Peyer's patch (tissue), 4 donors: ENCODE measurements at regions not wholly inside any gene's neighbourhood (a gene's known extent, or its start where the extent isn't known, plus 50 kb on each side); places are given as distances from the start of the nearest gene placed in this dataset.

Experiments used
- POLR2A ChIP-seq, 2 donors: fragments of 450-650 bp; IDR thresholded peaks; one replicate each; pipeline ENCODE4 v1.5.1; 2017; ENCODE audit warnings: antibody characterized with exemption in 2 of 2, mild to moderate bottlenecking in 2 of 2, moderate library complexity in 2 of 2
- TF ChIP-seq, protein P1 (sequence below), 6 experiments: fragments of 450-650 bp in 4 of 6; fragments of 200-600 bp in 2 of 6; sonication (generic) in 1 of 6; IDR thresholded peaks; one replicate each; pipeline ENCODE4 v1.5.1; 2017 to 2019; ENCODE audit warnings: antibody characterized with exemption in 6 of 6, mild to moderate bottlenecking in 3 of 6, moderate library complexity in 1 of 6

DNA sequence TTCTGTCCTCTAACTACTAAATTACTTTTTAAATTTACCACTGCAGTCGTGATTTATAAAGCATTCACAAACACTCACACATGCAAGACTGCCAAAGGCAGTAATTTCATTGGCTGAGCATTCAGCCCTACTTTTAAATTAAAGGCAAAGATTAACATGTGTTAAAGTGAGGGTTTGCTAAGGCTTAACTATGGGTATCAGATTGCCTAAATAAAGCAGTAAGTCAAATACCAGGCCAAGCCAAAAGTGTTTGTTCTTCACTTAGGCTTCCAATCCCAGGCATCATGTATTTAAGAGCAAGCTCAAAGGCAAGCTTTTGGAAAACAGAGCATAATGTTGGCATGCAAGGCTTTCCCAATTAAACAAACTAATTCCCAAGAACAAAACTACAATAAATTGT is 187.3 kb downstream of the SUCNR1 start:
- TF ChIP-seq, protein P1, sequence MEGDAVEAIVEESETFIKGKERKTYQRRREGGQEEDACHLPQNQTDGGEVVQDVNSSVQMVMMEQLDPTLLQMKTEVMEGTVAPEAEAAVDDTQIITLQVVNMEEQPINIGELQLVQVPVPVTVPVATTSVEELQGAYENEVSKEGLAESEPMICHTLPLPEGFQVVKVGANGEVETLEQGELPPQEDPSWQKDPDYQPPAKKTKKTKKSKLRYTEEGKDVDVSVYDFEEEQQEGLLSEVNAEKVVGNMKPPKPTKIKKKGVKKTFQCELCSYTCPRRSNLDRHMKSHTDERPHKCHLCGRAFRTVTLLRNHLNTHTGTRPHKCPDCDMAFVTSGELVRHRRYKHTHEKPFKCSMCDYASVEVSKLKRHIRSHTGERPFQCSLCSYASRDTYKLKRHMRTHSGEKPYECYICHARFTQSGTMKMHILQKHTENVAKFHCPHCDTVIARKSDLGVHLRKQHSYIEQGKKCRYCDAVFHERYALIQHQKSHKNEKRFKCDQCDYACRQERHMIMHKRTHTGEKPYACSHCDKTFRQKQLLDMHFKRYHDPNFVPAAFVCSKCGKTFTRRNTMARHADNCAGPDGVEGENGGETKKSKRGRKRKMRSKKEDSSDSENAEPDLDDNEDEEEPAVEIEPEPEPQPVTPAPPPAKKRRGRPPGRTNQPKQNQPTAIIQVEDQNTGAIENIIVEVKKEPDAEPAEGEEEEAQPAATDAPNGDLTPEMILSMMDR (IDR thresholded peaks at IDR 0.05): no peak
- TF ChIP-seq POLR2A (IDR thresholded peaks at IDR 0.05): no peak
